ENCODE measurements at regions not wholly inside any gene's neighbourhood (a gene's known extent, or its start where the extent isn't known, plus 50 kb on each side); places are given as distances from the start of the nearest gene placed in this dataset.

DNA sequence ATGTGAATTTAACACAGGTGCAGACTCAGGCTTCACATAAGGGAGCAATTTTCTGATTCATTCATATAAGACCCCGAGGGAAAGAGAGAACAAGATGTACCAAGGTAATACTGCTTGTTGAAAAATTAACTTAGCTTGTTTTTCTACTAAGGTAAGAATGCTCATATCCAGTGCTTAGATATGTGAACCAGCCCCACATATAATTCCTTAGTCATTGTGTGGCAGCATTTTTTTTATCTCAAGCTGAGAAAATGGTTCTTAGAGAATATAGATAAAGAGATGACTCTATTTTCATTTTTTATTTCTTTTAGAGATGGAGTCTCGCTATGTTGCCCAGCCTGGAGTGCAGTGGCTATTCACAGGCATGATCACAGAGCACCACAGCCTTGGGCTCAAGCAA, 121.8 kb upstream of the SEM1 start:
- TF ChIP-seq EZH2 (IDR thresholded peaks at IDR 0.05; ENCODE audit: borderline replicate concordance, insufficient read depth, low read length, poor library complexity, severe bottlenecking): no peak
- no peak for TF ChIP-seq POLR2AphosphoS5 (IDR thresholded peaks at IDR 0.05)
- no peak for TF ChIP-seq RAD21 (conservative IDR thresholded peaks at IDR 0.05)
- TF ChIP-seq, protein P1, sequence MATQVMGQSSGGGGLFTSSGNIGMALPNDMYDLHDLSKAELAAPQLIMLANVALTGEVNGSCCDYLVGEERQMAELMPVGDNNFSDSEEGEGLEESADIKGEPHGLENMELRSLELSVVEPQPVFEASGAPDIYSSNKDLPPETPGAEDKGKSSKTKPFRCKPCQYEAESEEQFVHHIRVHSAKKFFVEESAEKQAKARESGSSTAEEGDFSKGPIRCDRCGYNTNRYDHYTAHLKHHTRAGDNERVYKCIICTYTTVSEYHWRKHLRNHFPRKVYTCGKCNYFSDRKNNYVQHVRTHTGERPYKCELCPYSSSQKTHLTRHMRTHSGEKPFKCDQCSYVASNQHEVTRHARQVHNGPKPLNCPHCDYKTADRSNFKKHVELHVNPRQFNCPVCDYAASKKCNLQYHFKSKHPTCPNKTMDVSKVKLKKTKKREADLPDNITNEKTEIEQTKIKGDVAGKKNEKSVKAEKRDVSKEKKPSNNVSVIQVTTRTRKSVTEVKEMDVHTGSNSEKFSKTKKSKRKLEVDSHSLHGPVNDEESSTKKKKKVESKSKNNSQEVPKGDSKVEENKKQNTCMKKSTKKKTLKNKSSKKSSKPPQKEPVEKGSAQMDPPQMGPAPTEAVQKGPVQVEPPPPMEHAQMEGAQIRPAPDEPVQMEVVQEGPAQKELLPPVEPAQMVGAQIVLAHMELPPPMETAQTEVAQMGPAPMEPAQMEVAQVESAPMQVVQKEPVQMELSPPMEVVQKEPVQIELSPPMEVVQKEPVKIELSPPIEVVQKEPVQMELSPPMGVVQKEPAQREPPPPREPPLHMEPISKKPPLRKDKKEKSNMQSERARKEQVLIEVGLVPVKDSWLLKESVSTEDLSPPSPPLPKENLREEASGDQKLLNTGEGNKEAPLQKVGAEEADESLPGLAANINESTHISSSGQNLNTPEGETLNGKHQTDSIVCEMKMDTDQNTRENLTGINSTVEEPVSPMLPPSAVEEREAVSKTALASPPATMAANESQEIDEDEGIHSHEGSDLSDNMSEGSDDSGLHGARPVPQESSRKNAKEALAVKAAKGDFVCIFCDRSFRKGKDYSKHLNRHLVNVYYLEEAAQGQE (IDR thresholded peaks at IDR 0.05; ENCODE audit: borderline replicate concordance): no peak
- no peak for TF ChIP-seq MXI1 (conservative IDR thresholded peaks at IDR 0.05; ENCODE audit: poor library complexity, severe bottlenecking)
- TF ChIP-seq, protein P2, sequence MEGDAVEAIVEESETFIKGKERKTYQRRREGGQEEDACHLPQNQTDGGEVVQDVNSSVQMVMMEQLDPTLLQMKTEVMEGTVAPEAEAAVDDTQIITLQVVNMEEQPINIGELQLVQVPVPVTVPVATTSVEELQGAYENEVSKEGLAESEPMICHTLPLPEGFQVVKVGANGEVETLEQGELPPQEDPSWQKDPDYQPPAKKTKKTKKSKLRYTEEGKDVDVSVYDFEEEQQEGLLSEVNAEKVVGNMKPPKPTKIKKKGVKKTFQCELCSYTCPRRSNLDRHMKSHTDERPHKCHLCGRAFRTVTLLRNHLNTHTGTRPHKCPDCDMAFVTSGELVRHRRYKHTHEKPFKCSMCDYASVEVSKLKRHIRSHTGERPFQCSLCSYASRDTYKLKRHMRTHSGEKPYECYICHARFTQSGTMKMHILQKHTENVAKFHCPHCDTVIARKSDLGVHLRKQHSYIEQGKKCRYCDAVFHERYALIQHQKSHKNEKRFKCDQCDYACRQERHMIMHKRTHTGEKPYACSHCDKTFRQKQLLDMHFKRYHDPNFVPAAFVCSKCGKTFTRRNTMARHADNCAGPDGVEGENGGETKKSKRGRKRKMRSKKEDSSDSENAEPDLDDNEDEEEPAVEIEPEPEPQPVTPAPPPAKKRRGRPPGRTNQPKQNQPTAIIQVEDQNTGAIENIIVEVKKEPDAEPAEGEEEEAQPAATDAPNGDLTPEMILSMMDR (IDR thresholded peaks at IDR 0.05; ENCODE audit: poor library complexity, severe bottlenecking): no peak
- no peak for TF ChIP-seq SMC3 (conservative IDR thresholded peaks at IDR 0.05; ENCODE audit: poor library complexity)
- TF ChIP-seq EP300 (conservative IDR thresholded peaks at IDR 0.05; ENCODE audit: poor library complexity, severe bottlenecking): no peak
